ENCODE measurements at regions not wholly inside any gene's neighbourhood (a gene's known extent, or its start where the extent isn't known, plus 50 kb on each side); places are given as distances from the start of the nearest gene placed in this dataset.

GRCh38 chr16:86367291-86368072, 142.8 kb upstream of the FOXF1 start:
- peaks cover 6% of the 10 kb centered on the region for H3K4me1 ChIP-seq (ENCODE audit: insufficient read depth, low read length)
- no peak overlapping the region for H3K4me3 ChIP-seq (ENCODE audit: insufficient read depth, low read length)
- H4K20me1 ChIP-seq (ENCODE audit: insufficient read depth, low read length) = no peaks in the 10 kb centered on the region
- TF ChIP-seq, protein P1, sequence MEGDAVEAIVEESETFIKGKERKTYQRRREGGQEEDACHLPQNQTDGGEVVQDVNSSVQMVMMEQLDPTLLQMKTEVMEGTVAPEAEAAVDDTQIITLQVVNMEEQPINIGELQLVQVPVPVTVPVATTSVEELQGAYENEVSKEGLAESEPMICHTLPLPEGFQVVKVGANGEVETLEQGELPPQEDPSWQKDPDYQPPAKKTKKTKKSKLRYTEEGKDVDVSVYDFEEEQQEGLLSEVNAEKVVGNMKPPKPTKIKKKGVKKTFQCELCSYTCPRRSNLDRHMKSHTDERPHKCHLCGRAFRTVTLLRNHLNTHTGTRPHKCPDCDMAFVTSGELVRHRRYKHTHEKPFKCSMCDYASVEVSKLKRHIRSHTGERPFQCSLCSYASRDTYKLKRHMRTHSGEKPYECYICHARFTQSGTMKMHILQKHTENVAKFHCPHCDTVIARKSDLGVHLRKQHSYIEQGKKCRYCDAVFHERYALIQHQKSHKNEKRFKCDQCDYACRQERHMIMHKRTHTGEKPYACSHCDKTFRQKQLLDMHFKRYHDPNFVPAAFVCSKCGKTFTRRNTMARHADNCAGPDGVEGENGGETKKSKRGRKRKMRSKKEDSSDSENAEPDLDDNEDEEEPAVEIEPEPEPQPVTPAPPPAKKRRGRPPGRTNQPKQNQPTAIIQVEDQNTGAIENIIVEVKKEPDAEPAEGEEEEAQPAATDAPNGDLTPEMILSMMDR (IDR thresholded peaks at IDR 0.05; ENCODE audit: extremely low read depth, low read depth, low read length) = no peak
- H3K79me2 ChIP-seq (ENCODE audit: insufficient read depth, low read length) = no peaks in the 10 kb centered on the region
- H3K9me3 ChIP-seq (ENCODE audit: low read depth, low read length) = no peaks in the 10 kb centered on the region
- H3K27me3 ChIP-seq (ENCODE audit: insufficient read depth, low read length) = peaks cover 55% of the 10 kb centered on the region
- no peak overlapping the region for H2AFZ ChIP-seq (ENCODE audit: low read length)
- no peak overlapping the region for H3K4me2 ChIP-seq (ENCODE audit: insufficient read depth, low read length)
- H3K36me3 ChIP-seq (ENCODE audit: insufficient read depth, low read length) = no peaks in the 10 kb centered on the region
- no peak overlapping the region for H3K27ac ChIP-seq (ENCODE audit: low read depth, low read length)
- DNase-seq (ENCODE audit: insufficient read length, low spot score, missing footprints) = no peak

DNA sequence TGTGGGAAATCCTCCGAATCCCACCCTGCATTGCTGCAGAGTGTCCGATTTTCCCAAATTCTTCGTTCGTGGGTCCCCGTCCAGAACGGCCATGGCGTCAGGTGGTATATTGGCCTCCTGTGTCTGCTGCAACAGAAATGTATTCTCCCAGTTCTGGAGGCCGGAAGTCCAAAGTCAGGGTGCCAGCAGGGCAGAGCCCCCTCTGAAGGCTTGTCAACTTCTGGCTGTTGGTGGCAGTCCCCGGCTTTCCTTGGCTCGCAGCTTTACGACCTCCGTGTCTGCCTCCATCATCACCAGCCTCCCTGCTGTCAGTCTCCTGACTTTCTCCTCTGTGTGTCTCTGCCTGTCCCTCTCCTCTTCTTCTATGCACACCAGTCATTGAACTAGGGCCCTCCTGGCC, 142.1 kb upstream of the FOXF1 start:
- Histone ChIP-seq H3K9me3 (ENCODE audit: low read depth, low read length) (no peaks in the 10 kb centered on the region), H3K27me3 (ENCODE audit: insufficient read depth, low read length) (peaks cover 55% of the 10 kb centered on the region), H4K20me1 (ENCODE audit: insufficient read depth, low read length) (no peaks in the 10 kb centered on the region), H3K4me2 (ENCODE audit: insufficient read depth, low read length) (no peak overlapping the region), H3K4me3 (ENCODE audit: insufficient read depth, low read length) (no peak overlapping the region), H3K27ac (ENCODE audit: low read depth, low read length) (no peak overlapping the region), H3K36me3 (ENCODE audit: insufficient read depth, low read length) (no peaks in the 10 kb centered on the region), H3K79me2 (ENCODE audit: insufficient read depth, low read length) (no peaks in the 10 kb centered on the region), H2AFZ (ENCODE audit: low read length) (no peak overlapping the region), H3K4me1 (ENCODE audit: insufficient read depth, low read length) (no peaks in the 10 kb centered on the region)
- TF ChIP-seq, protein P1 (IDR thresholded peaks at IDR 0.05; ENCODE audit: extremely low read depth, low read depth, low read length) = no peak
- DNase-seq (ENCODE audit: insufficient read length, low spot score, missing footprints) = no peak

DNA sequence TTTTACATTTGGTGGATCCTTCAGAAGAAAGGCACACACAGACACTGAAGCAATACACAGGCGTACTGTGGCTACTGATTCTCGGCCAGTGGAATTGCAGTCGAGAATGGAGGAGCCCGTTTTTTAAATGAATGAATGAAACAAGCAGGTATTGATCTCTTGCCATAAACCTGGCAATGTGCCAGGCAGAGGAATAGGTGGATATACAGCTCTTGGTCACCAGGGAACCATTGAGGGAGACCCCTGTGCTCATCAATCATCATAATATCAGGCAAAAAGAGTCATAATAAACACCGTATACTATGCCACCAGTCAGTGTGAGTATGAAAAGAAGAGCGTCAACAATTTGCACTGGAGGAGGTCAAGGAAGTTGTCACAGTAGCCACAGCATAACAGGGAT, 140.3 kb upstream of the FOXF1 start:
- DNase-seq (ENCODE audit: insufficient read length, low spot score, missing footprints) = no peak
- H2AFZ ChIP-seq (ENCODE audit: low read length) = no peak overlapping the region
- peaks cover 54% of the 10 kb centered on the region for H3K27me3 ChIP-seq (ENCODE audit: insufficient read depth, low read length)
- no peak overlapping the region for H3K4me3 ChIP-seq (ENCODE audit: insufficient read depth, low read length)
- H3K79me2 ChIP-seq (ENCODE audit: insufficient read depth, low read length) = no peaks in the 10 kb centered on the region
- H4K20me1 ChIP-seq (ENCODE audit: insufficient read depth, low read length) = no peaks in the 10 kb centered on the region
- peaks cover 3% of the 10 kb centered on the region for H3K9me3 ChIP-seq (ENCODE audit: low read depth, low read length)
- no peak overlapping the region for H3K27ac ChIP-seq (ENCODE audit: low read depth, low read length)
- TF ChIP-seq, protein P1 (IDR thresholded peaks at IDR 0.05; ENCODE audit: extremely low read depth, low read depth, low read length) = no peak
- no peaks in the 10 kb centered on the region for H3K36me3 ChIP-seq (ENCODE audit: insufficient read depth, low read length)
- no peak overlapping the region for H3K4me2 ChIP-seq (ENCODE audit: insufficient read depth, low read length)
- H3K4me1 ChIP-seq (ENCODE audit: insufficient read depth, low read length) = no peaks in the 10 kb centered on the region

- Histone ChIP-seq H3K27me3 (ENCODE audit: insufficient read depth, low read length) (peaks cover 46% of the 10 kb centered on the region), H3K4me1 (ENCODE audit: insufficient read depth, low read length) (no peaks in the 10 kb centered on the region), H3K4me2 (ENCODE audit: insufficient read depth, low read length) (no peak overlapping the region), H4K20me1 (ENCODE audit: insufficient read depth, low read length) (no peaks in the 10 kb centered on the region), H2AFZ (ENCODE audit: low read length) (no peak overlapping the region), H3K27ac (ENCODE audit: low read depth, low read length) (no peak overlapping the region), H3K9me3 (ENCODE audit: low read depth, low read length) (peaks cover 3% of the 10 kb centered on the region), H3K79me2 (ENCODE audit: insufficient read depth, low read length) (no peaks in the 10 kb centered on the region), H3K4me3 (ENCODE audit: insufficient read depth, low read length) (no peak overlapping the region), H3K36me3 (ENCODE audit: insufficient read depth, low read length) (no peaks in the 10 kb centered on the region)
- no peak for DNase-seq (ENCODE audit: insufficient read length, low spot score, missing footprints)
- TF ChIP-seq, protein P1 (IDR thresholded peaks at IDR 0.05; ENCODE audit: extremely low read depth, low read depth, low read length) = no peak
Observed at GRCh38 chr16:86371083-86371803, 139.1 kb upstream of the FOXF1 start.
